ENCODE measurements at regions not wholly inside any gene's neighbourhood (a gene's known extent, or its start where the extent isn't known, plus 50 kb on each side); places are given as distances from the start of the nearest gene placed in this dataset.

- intact Hi-C loops (cut with micrococcal nuclease; ENCODE audit: unreplicated experiment), result no loop called here
- Histone ChIP-seq H4K20me1 (ENCODE audit: insufficient read depth) (no peaks in the 10 kb centered on the region), H3K9me3 (ENCODE audit: insufficient read depth, low read depth) (no peaks in the 10 kb centered on the region), H3K4me1 (replicated peaks; ENCODE audit: insufficient read depth) (no peaks in the 10 kb centered on the region), H3K79me2 (ENCODE audit: low read depth) (no peaks in the 10 kb centered on the region), H3K9me2 (ENCODE audit: insufficient read depth) (no peaks in the 10 kb centered on the region; the same call in 1 of the 2 replicates), H3K4me3 (no peak overlapping the region), H2AFZ (no peak overlapping the region), H3K27ac (no peak overlapping the region), H3F3A (ENCODE audit: insufficient read depth, low read depth) (no peaks in the 10 kb centered on the region), H3K36me3 (ENCODE audit: low read depth) (no peaks in the 10 kb centered on the region), H3K27me3 (ENCODE audit: insufficient read depth, low read depth) (no peaks in the 10 kb centered on the region), H3K4me2 (no peak overlapping the region)
- no peak for DNase-seq
- TF ChIP-seq EZH2 (IDR thresholded peaks at IDR 0.05; ENCODE audit: low read depth) (no peak), CTCF (conservative IDR thresholded peaks at IDR 0.05) (no peak)
- ChIA-PET CTCF (interaction anchor here (0.7 kb wide), 1 partner anchor 17 kb away, joined by 3 read pairs; no protein-coding TSS in a partner anchor), POLR2A (ENCODE audit: unreplicated experiment) (no interaction called here)
- BruUV-seq (replicated peaks), result no TSS peak
These were observed 177.4 kb downstream of the BTG1 start for GRCh38 chr12:91968076-91968776.

- Histone ChIP-seq H3K4me1 (replicated peaks; ENCODE audit: insufficient read depth) (no peaks in the 10 kb centered on the region), H2AFZ (no peak overlapping the region), H3K9me3 (ENCODE audit: insufficient read depth, low read depth) (no peaks in the 10 kb centered on the region), H3K79me2 (ENCODE audit: low read depth) (no peaks in the 10 kb centered on the region), H3K4me3 (no peak overlapping the region), H3K27ac (no peak overlapping the region), H3K36me3 (ENCODE audit: low read depth) (no peaks in the 10 kb centered on the region), H4K20me1 (ENCODE audit: insufficient read depth) (no peaks in the 10 kb centered on the region), H3K4me2 (no peak overlapping the region), H3K27me3 (ENCODE audit: insufficient read depth, low read depth) (no peaks in the 10 kb centered on the region), H3K9me2 (ENCODE audit: insufficient read depth) (no peaks in the 10 kb centered on the region; the same call in 1 of the 2 replicates), H3F3A (ENCODE audit: insufficient read depth, low read depth) (no peaks in the 10 kb centered on the region)
- POLR2A ChIA-PET (ENCODE audit: unreplicated experiment), result no interaction called here
- TF ChIP-seq EZH2 (IDR thresholded peaks at IDR 0.05; ENCODE audit: low read depth) (no peak), CTCF (conservative IDR thresholded peaks at IDR 0.05) (no peak)
- CTCF ChIA-PET, result interaction anchor here (0.5 to 0.7 kb wide), 2 partner anchors 17 to 446 kb away, joined by 3 read pairs; no protein-coding TSS in a partner anchor
- no peak for DNase-seq
- intact Hi-C loops (cut with micrococcal nuclease; ENCODE audit: unreplicated experiment), result no loop called here
- BruUV-seq (replicated peaks), result no TSS peak
These were observed 178.1 kb downstream of the BTG1 start for GRCh38 chr12:91967590-91967989.

- POLR2A ChIA-PET (ENCODE audit: unreplicated experiment), result no interaction called here
- no TSS peak for BruUV-seq (replicated peaks)
These were observed 179.9 kb downstream of the BTG1 start for GRCh38 chr12:91965781-91966180.

More at GRCh38 chr12:91965781-91966180, 179.9 kb downstream of the BTG1 start:
- no peaks in the 10 kb centered on the region for H3K79me2 ChIP-seq (ENCODE audit: low read depth)
- intact Hi-C loops (cut with micrococcal nuclease; ENCODE audit: unreplicated experiment), result no loop called here
- CTCF ChIA-PET, result no interaction called here
- no peak overlapping the region for H3K4me2 ChIP-seq
- no peaks in the 10 kb centered on the region for H3K27me3 ChIP-seq (ENCODE audit: insufficient read depth, low read depth)
- no peaks in the 10 kb centered on the region for H3K9me2 ChIP-seq (ENCODE audit: insufficient read depth)
- no peaks in the 10 kb centered on the region for H3K4me1 ChIP-seq (replicated peaks; ENCODE audit: insufficient read depth)
- H3K4me3 ChIP-seq, result no peak overlapping the region
- no peaks in the 10 kb centered on the region for H3F3A ChIP-seq (ENCODE audit: insufficient read depth, low read depth)
- H3K9me3 ChIP-seq (ENCODE audit: insufficient read depth, low read depth), result no peaks in the 10 kb centered on the region
- H2AFZ ChIP-seq, result no peak overlapping the region
- H4K20me1 ChIP-seq (ENCODE audit: insufficient read depth), result no peaks in the 10 kb centered on the region
- H3K27ac ChIP-seq, result no peak overlapping the region
- DNase-seq, result no peak
- TF ChIP-seq EZH2 (IDR thresholded peaks at IDR 0.05; ENCODE audit: low read depth) (no peak), CTCF (conservative IDR thresholded peaks at IDR 0.05) (no peak)
- H3K36me3 ChIP-seq (ENCODE audit: low read depth), result no peaks in the 10 kb centered on the region

All from PC-9 (cell line).